ENCODE measurements at regions not wholly inside any gene's neighbourhood (a gene's known extent, or its start where the extent isn't known, plus 50 kb on each side); places are given as distances from the start of the nearest gene placed in this dataset.

- TF ChIP-seq, protein P1, sequence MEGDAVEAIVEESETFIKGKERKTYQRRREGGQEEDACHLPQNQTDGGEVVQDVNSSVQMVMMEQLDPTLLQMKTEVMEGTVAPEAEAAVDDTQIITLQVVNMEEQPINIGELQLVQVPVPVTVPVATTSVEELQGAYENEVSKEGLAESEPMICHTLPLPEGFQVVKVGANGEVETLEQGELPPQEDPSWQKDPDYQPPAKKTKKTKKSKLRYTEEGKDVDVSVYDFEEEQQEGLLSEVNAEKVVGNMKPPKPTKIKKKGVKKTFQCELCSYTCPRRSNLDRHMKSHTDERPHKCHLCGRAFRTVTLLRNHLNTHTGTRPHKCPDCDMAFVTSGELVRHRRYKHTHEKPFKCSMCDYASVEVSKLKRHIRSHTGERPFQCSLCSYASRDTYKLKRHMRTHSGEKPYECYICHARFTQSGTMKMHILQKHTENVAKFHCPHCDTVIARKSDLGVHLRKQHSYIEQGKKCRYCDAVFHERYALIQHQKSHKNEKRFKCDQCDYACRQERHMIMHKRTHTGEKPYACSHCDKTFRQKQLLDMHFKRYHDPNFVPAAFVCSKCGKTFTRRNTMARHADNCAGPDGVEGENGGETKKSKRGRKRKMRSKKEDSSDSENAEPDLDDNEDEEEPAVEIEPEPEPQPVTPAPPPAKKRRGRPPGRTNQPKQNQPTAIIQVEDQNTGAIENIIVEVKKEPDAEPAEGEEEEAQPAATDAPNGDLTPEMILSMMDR (IDR thresholded peaks at IDR 0.05) = no peak
- no peak for TF ChIP-seq POLR2A (IDR thresholded peaks at IDR 0.05)
- H3K36me3 ChIP-seq = no peaks in the 10 kb centered on the region
- intact Hi-C loops (cut with DNase I; ENCODE audit: low total_unique reads) = no loop called here
- DNase-seq = no peak
- no peaks in the 10 kb centered on the region for H3K9me3 ChIP-seq
- H3K27ac ChIP-seq = no peak overlapping the region
- H3K27me3 ChIP-seq = no peaks in the 10 kb centered on the region
- no peak overlapping the region for H3K4me3 ChIP-seq
- no peaks in the 10 kb centered on the region for H3K4me1 ChIP-seq
Observed at GRCh38 chr2:145855142-145855541, 1335.2 kb upstream of the ZEB2 start.

DNA sequence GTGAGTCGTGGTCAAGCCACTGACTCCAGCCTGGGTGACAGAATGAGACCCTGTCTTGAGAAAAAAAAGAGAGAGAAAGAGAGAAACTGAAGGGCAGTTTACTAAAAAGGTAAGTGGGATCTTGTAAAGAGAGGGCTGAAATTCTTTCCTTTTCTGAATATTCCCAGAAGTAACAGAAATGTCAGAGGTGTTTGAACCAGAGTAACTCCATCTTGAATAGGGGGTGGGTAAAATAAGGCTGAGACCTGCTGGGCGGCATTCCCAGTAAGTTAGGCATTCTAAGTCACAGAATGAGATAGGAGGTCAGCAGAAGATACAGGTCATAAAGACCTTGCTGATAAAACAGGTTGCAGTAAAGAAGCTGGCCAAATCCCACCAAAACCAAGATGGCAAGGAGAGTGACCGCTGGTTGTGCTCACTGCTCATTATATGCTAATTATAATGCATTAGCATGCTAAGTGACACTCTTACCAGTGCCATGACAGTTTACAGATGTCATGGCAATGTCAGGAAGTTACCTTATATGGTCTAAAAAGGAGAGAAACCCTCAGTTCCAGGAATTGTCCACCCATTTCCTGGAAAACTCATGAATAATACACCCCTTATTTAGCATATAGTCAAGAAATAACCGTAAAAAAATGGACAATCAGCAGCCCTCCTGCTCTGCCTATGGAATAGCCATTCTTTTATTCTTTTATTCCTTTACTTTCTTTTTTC, 1334.3 kb upstream of the ZEB2 start:
- intact Hi-C loops (cut with DNase I; ENCODE audit: low total_unique reads) = no loop called here
- Histone ChIP-seq H3K27ac (no peak overlapping the region), H3K9me3 (no peaks in the 10 kb centered on the region), H3K4me3 (no peak overlapping the region), H3K27me3 (no peaks in the 10 kb centered on the region), H3K4me1 (no peaks in the 10 kb centered on the region), H3K36me3 (no peaks in the 10 kb centered on the region)
- DNase-seq = no peak
- TF ChIP-seq POLR2A (IDR thresholded peaks at IDR 0.05) = no peak
- TF ChIP-seq, protein P1 (IDR thresholded peaks at IDR 0.05) = no peak

- H3K9me3 ChIP-seq = no peaks in the 10 kb centered on the region
- TF ChIP-seq, protein P1 (IDR thresholded peaks at IDR 0.05) = no peak
- no peak for TF ChIP-seq POLR2A (IDR thresholded peaks at IDR 0.05)
- intact Hi-C loops (cut with DNase I; ENCODE audit: low total_unique reads) = no loop called here
Observed at GRCh38 chr2:145851730-145852129, 1331.8 kb upstream of the ZEB2 start.

DNA sequence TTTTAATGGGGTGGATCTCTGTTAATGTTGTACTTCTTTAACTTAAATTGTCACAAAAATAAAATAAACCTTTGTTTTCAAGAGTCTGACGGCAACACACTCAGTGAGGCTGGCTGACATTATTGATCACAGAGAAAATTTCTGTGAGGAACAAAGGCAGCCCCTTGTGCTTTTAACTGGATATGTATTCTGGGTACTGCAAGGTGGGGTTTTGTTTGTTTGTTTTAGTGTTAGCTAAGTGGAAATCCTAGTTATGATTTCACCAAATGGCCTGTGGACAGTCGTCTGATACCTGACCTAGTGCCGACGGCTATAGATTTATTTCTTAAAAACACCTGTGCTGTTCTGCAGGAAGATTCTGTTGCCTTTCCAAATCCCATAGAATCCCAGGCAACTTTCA, 1329.5 kb upstream of the ZEB2 start:
- intact Hi-C loops (cut with DNase I; ENCODE audit: low total_unique reads) = no loop called here
- Histone ChIP-seq H3K27ac (no peak overlapping the region), H3K36me3 (no peaks in the 10 kb centered on the region), H3K9me3 (no peaks in the 10 kb centered on the region), H3K4me1 (no peaks in the 10 kb centered on the region), H3K4me3 (no peak overlapping the region), H3K27me3 (no peaks in the 10 kb centered on the region)
- no peak for DNase-seq
- TF ChIP-seq, protein P1 (IDR thresholded peaks at IDR 0.05) = no peak
- no peak for TF ChIP-seq POLR2A (IDR thresholded peaks at IDR 0.05)

More at GRCh38 chr2:145851730-145852129, 1331.8 kb upstream of the ZEB2 start:
- no peak overlapping the region for H3K4me3 ChIP-seq
- no peak for DNase-seq
- H3K36me3 ChIP-seq = no peaks in the 10 kb centered on the region
- H3K27me3 ChIP-seq = no peaks in the 10 kb centered on the region
- no peaks in the 10 kb centered on the region for H3K4me1 ChIP-seq
- no peak overlapping the region for H3K27ac ChIP-seq

GRCh38 chr2:145846982-145847381, 1327.1 kb upstream of the ZEB2 start:
- no peaks in the 10 kb centered on the region for H3K9me3 ChIP-seq
- no peaks in the 10 kb centered on the region for H3K27me3 ChIP-seq
- H3K4me3 ChIP-seq = no peak overlapping the region
- no peaks in the 10 kb centered on the region for H3K4me1 ChIP-seq
- H3K36me3 ChIP-seq = no peaks in the 10 kb centered on the region
- intact Hi-C loops (cut with DNase I; ENCODE audit: low total_unique reads) = no loop called here
- no peak overlapping the region for H3K27ac ChIP-seq
- no peak for DNase-seq
- TF ChIP-seq, protein P1 (IDR thresholded peaks at IDR 0.05) = no peak
- no peak for TF ChIP-seq POLR2A (IDR thresholded peaks at IDR 0.05)

Data from uterus (tissue), 3 donors.